Caki2 (cell line): ENCODE measurements at regions not wholly inside any gene's neighbourhood (a gene's known extent, or its start where the extent isn't known, plus 50 kb on each side); places are given as distances from the start of the nearest gene placed in this dataset.

ENCODE experiments used
- DNase-seq: peaks from one replicate; pipeline ENCODE4 v3.0.0-alpha.2; 2015; ENCODE audit warnings: low read depth
- in situ Hi-C: cut with HindIII; loops from 2 replicates; pipeline ENCODE4 v1.10.0; 2016; ENCODE audit warnings: low sequenced_read_pairs, low pct_unique_long_range_greater_than_20kb, mixed read lengths

DNA sequence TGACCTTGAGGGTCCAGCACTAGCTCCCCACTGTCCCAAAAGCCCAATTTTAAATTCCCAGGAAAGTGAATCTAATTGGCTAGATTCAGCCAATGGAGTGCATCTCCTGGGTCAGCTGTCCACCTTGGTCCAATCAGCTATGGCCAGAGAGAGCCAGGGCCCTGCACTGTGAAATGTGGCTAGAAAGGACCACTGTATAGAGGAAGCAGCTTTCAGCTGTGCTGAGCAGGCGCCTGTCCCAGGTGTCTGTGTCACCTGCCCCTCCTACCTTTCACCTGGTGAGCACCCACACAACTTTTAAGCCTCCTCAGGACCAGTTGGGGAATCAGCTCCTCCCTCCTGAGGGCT lies 186.2 kb downstream of the DRD1 start:
- DNase-seq: no peak

DNA sequence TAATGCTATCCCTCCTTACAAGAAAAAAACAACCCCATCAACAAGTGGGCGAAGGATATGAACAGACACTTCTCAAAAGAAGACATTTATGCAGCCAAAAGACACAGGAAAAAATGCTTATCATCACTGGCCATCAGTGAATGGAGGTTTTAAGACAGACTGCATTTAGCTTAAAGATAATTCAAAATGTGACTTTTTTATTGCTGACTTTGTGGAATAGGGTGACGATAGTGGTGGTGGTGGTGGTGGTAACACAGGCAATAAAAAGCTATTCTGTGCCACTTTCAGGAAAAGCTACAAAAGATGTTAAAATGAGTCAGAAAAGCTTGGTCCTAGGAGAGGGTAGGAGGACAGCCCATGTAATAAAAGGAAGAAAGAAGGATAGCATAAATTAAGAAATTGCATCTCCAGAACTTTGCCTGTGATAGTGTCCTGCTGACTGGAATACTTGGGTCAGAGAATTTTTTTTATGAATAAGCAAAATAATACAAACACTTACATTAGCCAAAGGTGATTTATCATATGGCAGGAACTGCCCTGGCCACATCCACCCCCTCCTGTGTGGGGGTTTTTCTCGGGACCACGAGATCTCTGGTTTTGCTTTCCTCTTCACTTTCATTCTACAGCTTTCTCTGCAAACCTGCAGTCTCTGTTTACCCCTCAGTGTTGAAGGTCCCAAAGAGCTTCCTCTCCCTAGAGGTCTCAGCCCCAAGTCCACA lies 186.7 kb downstream of the DRD1 start:
- DNase-seq: no peak
- in situ Hi-C loops: no loop called here

More for the DNA sequence above, 186.2 kb downstream of the DRD1 start:
- in situ Hi-C loops: no loop called here

DNA sequence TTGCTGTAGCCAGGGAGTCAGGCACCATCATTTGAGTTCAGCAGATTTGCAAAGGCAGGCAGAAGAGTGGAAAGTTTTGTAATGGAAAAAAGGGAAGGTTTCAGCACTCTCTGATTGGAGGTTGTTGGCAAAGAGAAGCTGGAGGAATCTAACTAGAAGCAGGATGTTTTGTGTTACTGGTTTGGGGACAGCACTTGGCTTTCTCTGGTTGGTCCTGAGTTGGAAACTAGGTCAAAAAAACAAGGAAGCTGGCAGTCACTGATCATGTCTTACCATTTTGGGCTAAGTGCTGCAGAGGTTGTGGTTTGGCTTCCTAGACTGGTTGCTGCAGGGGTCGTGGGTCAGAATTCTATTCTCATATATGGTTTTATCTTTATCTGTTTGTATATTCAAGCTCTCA lies 189.8 kb downstream of the DRD1 start:
- peak; percentile 34 for DNase-seq
- in situ Hi-C loops: no loop called here

DNA sequence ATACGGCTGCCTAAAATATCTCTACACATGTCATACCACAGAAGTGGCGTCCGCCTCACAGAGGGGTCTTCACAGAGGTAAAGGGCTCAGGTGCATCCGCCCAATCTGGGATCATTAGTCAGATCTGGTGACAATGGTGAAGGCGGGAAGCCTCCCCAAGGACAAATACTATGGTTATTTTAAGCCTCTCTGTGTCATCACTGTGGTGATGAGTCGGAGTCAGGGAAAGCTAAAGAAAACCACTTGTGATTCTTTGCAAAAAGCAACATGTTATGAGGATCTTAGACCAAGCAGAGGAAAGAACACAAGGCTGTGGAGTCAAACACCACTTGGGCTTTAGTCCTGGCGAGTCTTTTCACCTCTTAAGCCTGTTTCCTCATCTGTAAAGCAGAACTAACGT lies 190.4 kb downstream of the DRD1 start:
- in situ Hi-C loops: no loop called here
- DNase-seq: peak; percentile 28

DNA sequence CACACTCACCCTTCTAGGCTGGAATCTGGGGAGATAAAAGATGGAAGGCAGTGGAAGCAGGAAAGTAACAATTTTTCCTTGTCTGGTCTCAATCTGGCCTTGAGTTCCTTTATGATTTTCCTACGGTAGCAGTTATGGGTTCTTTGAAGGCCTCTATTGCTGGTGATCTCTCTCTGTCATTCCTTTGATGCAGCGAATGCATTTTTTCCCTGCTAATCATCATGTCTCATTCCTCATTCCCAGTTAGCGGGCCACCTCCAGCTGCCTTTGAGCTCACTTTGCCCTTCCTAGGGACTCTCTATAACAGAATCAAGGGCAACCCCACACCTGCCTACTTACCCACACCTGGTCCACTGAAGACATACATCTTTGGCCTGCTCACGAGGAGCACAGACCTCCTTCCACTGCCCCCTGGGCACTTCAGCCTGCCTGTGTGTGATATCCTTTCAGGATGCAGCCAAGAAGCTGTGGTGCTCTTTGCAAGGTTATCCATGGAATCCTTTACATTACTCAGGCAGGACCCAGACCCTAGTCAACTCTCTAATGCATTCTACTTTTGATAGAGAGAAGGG lies 191.7 kb downstream of the DRD1 start:
- in situ Hi-C loops: no loop called here
- DNase-seq: no peak

DNA sequence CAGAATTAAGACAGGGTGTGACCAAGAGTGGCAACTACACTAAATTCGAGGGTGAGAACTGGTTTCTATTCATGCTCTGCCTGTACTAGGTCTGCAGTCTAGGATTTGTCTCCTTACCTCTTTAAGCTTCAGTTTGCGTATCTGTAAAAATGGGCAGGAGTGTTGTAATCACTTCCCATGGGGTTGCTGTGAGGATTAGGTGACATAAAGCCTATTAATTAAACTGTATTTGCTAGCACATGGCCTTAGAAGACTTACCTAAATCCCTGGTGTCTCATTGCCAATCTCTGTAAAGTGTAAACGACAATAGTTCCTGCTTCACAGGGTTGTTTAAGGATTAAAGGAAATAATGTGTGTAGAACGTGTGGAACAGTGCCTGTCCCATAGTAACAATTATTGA lies 193.6 kb downstream of the DRD1 start:
- in situ Hi-C loops: no loop called here
- no peak for DNase-seq

DNA sequence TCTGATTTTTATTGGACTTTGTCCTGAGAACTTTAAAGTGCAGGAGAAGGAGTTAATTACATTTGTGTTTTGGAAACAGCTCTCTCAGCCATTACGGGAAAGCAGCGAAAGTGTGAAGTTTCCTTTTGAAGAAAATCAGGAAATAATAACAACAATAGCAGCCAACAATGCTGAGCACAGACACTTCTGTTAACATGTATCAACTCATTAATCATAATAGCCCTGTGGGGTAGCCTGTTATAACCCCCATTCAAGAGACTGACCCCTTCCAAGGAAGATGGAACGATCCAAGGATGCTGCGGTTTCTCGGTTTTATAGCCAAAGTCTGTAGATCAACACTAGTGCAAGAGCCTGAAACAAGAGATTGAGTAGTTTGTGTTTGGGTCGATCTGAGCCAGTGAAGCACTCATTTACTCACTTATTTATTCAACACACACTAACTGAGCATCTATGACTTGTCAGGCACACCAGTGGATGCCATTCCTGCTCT lies 195.5 kb downstream of the DRD1 start:
- in situ Hi-C loops: no loop called here
- no peak for DNase-seq

DNA sequence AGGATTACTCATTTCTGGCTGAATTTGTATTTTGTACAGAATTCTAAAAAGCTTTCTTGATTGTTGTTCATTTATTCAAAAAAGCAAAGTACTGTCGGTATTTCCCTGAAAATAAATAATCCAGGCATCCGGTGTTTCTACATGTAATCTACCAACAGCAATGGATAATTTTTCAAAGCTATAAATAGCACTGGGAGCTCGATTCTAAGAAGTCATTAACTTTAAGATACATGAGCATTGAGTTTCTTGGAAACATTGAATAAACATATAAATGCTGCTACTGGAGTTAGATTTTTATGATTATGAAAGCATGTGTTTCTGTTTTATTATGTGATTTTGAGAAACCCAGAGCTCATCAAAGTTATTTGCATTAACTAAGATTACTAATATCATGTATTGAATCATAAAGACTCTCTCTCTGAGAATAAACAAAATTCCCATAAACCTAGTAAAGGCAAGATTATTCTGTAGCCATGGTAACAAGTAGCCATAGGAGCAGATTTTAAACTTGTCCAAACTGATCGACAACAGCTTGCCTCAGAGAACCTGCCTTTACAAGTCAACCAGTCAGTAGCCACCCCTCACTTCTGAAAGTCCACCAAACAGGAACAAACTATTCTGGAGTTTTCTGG lies 197.0 kb downstream of the DRD1 start:
- in situ Hi-C loops: no loop called here
- DNase-seq: no peak

DNA sequence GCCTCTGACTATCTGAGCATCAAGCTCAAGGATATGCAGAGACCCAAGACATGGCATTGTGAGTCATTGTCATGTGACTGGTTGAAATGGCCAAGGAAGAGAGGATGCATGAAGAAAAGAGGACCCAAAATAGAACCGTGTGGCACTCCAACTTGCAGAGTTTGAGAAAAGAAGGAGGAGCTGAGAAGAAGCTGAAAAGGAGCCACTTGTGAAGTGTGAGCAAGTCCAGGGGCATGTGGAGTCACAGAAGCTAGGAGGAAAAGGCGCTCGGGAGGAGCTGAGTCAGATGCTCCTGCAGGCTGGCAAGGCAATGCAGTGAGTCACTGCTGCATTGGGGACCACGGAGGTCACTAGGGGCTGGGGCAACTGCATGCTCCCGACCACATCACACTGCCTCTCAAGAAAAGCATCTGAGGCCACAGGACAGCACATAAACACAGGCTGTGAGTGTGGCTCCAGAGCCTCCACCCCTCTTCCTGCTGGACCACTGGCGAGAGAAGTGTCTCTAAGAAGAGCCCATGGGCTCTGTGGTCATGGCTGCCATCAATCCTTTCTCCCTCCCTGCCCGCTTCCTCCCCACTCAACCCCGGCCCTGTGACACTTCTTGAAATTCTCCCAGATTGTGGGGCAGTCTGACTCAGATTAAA lies 197.6 kb downstream of the DRD1 start:
- in situ Hi-C loops: no loop called here
- DNase-seq: peak; percentile 88

DNA sequence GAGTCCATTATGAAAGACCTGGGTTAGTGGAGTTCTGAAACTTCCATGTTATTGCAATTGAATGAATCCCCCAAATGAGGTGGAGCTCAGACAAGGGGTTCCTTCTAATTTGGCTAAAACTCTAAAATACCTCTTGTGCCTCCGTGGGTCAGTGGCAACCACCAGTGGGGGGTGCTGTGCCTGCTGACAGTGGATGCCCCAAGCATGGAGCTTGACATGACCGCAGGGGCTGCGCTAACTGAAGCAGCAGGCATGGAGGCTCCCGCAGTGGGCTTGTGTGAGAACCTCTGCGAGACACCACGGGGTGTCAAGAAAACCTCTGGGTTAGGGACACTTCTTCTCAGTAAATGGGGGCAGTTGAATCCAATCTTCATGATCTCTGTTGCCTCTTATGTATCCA lies 200.5 kb downstream of the DRD1 start:
- DNase-seq: no peak
- in situ Hi-C loops: no loop called here

DNA sequence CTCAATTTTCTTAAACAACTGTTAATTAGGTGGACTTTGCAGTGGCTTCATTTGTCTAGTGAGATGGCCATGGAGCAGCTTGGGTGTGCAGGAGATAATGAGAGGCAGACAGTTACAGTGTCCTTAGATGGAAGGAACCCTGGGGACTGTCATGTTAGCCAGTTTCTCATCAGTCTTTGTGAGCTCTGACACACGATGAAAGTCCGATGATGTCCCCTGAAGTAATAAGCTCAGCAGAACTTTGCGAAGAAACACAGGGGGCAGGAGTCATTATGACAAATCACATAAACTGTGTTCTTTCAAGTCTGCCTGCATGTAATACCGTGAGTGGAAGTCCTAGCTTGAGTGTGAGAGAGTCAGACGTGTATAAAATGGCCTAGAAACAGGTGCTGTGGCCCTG lies 201.8 kb downstream of the DRD1 start:
- in situ Hi-C loops: no loop called here
- no peak for DNase-seq

DNA sequence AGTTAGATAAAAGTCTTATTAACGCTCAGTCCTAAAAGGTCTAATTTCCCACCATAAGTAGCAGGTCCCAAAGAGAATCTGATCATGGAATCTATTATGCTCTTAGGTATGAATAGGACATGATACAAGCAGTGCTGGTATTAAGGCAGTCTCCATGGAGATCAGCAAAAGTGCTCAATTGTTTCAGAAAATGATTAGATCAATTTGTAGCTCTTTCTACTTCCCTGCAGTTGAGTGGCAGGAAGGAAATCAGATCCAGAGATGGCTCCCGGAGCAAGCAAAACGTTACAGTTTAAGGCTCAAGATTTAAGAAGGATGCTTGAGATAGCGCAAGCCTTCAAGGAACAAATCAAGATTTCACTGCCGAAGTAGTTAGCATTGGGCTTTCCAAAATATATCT lies 205.7 kb downstream of the DRD1 start:
- no peak for DNase-seq
- in situ Hi-C loops: no loop called here

DNA sequence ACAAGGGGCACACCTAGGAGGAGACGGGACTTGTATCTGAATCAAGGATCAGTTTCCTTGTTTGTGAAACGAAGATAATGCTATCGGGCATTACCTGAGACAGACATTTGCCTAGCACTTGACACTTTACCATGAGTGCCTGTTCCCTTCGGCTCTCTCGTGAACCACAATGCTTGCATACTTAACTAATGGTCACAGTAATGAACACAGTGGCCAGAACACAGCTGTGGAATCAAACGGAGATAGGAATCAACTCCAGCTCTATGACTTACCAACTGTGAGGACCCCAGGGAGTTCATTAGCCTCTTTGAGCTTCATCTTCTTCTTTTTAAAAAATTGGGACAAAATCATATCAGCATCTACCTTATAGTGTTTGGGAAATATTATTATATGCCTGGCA lies 207.8 kb downstream of the DRD1 start:
- DNase-seq: no peak
- in situ Hi-C loops: no loop called here

DNA sequence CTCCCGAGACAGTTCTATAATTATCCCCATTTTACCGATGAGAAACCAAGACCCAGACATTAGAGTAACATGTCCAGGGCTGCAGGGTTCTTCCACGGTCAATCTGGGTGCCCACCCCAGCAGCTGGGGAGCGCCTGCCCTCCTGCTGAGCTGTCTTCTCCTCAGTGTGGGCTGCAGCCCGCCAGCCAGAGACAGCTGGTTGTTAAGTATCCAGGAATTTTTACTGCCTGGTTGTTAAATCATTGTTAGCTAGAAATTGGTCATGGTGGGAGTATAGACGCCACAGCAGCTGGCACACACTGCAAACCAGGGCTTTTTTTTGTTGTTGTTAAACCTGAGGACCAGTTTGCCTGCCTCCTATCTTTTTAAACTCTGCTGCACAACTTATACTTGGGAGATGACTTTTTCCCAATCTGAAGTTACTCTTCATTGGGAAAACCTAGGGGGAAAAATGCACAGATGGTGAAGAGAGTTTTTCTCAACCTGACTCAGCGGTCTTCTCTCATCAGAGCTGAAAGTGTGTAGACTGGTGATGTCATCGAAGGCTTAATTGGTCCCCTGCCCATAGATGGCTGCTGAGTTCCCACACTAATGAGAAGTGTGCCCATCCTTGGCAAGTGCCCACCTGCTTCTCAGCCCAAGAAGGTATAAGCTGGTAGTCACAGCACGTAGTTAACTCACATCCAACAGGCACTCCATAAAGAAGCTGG lies 208.6 kb downstream of the DRD1 start:
- in situ Hi-C loops: no loop called here
- no peak for DNase-seq

DNA sequence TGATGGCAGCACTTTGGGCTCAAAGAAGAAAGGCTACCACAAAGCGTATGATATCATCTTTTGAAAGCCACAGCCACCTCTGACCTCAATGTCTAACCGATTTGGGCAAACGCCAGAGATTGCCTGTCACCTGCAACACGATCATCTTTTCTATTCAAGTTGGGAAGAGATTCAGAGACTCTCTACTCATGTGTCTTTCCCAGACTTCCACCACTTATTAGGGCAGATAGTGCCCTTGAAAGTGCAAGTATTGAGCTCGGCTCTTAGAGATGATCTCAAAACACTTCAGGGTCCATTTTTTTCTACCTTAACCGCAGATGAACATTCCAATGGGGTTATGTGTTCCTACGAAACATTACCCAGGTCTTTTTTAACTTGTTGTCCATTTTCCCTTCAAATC lies 213.7 kb downstream of the DRD1 start:
- DNase-seq: peak; percentile 13

DNA sequence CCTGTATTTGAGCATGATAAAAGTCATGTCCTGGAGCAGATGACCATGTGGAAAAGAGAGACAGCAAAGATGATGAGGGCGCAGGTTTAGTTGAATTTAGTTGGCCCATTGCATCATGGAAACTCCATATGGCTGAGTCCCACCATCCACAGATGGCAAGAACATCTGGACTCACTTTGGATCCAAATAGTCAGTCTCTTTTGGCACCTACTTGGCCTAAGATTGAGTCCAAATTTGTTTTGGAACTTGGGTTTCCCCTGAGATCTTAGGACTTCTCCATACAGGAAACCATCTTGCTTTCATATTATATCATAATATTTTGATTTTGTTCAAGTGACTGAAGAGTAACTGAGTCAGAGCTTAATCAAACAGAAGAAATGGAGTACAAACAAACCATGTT lies 217.5 kb downstream of the DRD1 start:
- no peak for DNase-seq
- in situ Hi-C loops: no loop called here

More for the DNA sequence above, 213.7 kb downstream of the DRD1 start:
- in situ Hi-C loops: no loop called here

DNA sequence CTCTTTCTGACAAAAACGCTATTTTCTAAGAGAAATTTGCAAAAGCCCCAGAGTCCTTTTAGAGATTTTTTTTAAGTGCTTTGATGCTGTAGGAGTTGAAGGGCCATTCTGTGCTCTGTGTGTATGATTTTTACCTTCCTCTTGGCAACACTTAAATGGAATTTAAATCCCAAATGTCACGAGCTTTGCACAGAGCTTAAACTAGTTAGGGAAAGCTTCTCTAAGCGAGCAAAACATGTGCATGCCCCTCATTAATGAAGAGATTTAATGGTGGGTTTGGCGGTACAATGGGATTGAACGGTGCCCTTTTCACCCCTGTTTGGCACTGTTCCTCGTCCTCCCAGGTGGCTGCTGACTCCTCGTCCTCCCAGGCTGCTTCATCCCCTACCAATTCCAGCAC lies 220.7 kb downstream of the DRD1 start:
- DNase-seq: no peak
- in situ Hi-C loops: no loop called here

DNA sequence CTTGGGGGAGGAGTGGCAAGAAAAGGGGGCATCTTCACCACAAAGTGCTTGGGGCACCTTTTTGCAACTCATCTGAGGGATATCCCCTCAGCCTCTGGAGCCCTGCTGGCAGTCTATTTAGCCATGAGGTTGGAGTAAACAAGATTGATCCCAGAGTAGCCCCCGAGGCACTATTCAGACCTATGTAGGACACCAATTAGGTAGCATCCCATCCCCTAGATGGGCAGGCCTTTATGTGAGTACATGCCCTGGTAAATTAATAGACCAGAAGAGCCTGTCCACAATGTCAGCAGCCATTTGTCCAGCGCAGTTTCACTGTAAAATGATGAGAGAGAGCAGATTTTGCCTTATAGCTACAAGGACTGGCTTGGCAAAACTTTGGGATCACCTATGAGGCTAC lies 221.4 kb downstream of the DRD1 start:
- DNase-seq: no peak
- in situ Hi-C loops: no loop called here

DNA sequence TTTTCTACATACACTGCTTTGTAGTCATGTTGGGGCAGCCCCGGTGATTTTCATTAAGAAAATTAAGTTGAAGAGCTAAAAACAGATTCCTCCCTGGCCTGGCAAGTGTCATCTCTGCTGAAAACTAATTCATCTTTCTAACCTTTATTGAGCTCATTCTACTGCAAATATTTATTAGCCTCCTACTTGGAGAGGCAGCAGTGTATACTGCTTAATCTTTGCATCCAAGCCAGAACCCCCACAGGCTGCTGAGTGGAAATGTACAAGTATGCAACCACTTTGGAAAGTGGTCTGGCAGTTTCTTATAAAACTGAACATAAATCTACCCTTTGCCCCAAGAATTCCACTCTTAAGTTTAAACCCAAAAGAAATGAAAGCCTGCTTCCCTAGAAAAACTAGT lies 223.4 kb downstream of the DRD1 start:
- no peak for DNase-seq
- in situ Hi-C loops: no loop called here
